ENCODE measurements at regions not wholly inside any gene's neighbourhood (a gene's known extent, or its start where the extent isn't known, plus 50 kb on each side); places are given as distances from the start of the nearest gene placed in this dataset.

- TF ChIP-seq CTCF (IDR thresholded peaks at IDR 0.05; ENCODE audit: low read depth, low read length, poor library complexity, severe bottlenecking) (no peak), EZH2phosphoT487 (IDR thresholded peaks at IDR 0.05; ENCODE audit: borderline replicate concordance, low read length) (no peak)
These were observed 137.6 kb upstream of the SPATS2L start for GRCh38 chr2:200168641-200169555.

Measured in DOHH2 (cell line).